ENCODE measurements at regions not wholly inside any gene's neighbourhood (a gene's known extent, or its start where the extent isn't known, plus 50 kb on each side); places are given as distances from the start of the nearest gene placed in this dataset.

- Mint-ChIP-seq H3K36me3 (ENCODE audit: insufficient read depth) (no peaks in the 10 kb centered on the region), H3K9me3 (ENCODE audit: low read depth) (peaks cover 12% of the 10 kb centered on the region), H3K4me3 (ENCODE audit: low read depth) (no peak overlapping the region), H3K27me3 (no peaks in the 10 kb centered on the region), H3K27ac (no peak overlapping the region), H3K4me1 (ENCODE audit: low read depth) (no peaks in the 10 kb centered on the region)
- no peak for TF ChIP-seq CTCF (IDR thresholded peaks at IDR 0.05; ENCODE audit: unreplicated experiment)
- DNase-seq (ENCODE audit: low spot score, unreplicated experiment): no peak
Observed at GRCh38 chr11:97982512-97982911, 1038.2 kb upstream of the CNTN5 start.

DNA sequence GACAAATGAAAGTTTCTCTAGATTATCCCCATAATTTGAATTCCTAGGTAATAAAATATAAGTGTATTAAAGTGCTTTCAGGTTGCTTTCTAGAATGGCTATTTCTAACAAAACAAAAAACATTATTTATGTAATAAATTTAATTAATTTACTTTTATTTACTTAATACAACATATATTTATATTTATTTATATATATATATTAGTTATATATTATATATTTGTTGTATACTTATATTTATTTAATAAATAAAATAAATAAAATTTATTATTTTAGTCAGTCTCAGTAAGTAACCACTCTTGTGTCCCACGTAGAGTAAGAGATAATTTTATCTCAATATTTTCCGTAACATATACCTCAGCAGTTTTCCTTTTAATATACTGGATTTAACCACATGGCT lies 1031.6 kb upstream of the CNTN5 start:
- Mint-ChIP-seq H3K4me3 (ENCODE audit: low read depth) (no peak overlapping the region), H3K27me3 (no peaks in the 10 kb centered on the region), H3K4me1 (ENCODE audit: low read depth) (peaks cover 8% of the 10 kb centered on the region), H3K27ac (no peak overlapping the region), H3K36me3 (ENCODE audit: insufficient read depth) (no peaks in the 10 kb centered on the region), H3K9me3 (ENCODE audit: low read depth) (no peaks in the 10 kb centered on the region)
- DNase-seq (ENCODE audit: low spot score, unreplicated experiment): no peak
- TF ChIP-seq CTCF (IDR thresholded peaks at IDR 0.05; ENCODE audit: unreplicated experiment): no peak

DNA sequence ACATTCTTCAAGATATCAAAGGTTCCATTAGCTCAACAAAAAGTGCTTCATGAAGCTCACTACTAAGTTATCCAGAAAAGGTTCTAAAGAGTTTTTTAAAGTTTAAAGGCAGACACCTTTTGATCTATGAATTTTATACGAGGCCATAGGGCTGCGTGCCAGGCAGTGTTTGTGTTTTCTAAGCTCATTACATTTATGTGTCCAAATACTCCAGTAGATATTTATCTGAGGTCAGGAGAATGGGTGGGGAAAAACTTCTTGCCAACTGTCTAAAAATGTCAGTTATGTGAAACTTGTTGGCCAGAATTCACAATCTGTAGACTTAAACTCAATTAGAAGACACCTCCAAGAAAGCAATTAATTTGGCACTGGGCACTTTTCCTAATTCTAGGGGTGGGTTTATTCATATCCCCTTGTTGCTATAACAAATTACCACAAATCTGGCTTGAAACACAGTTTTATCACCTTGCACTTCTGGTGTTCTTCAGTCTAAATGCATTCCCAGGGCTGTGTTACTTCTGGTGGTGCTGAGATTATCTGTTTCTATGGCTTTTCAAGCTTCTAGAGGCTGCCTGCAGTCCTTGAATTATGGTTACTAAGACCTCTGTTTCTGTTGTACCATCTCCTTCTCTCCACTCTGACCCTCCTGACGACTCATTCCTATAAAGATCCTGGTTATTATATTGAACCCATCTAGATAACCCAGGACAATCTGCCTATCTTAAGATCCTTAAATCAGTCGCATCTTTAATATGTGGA lies 1030.4 kb upstream of the CNTN5 start:
- Mint-ChIP-seq H3K9me3 (ENCODE audit: low read depth) (no peaks in the 10 kb centered on the region), H3K4me3 (ENCODE audit: low read depth) (no peak overlapping the region), H3K4me1 (ENCODE audit: low read depth) (peaks cover 8% of the 10 kb centered on the region), H3K36me3 (ENCODE audit: insufficient read depth) (no peaks in the 10 kb centered on the region), H3K27ac (no peak overlapping the region), H3K27me3 (no peaks in the 10 kb centered on the region)
- DNase-seq (ENCODE audit: low spot score, unreplicated experiment): no peak
- TF ChIP-seq CTCF (IDR thresholded peaks at IDR 0.05; ENCODE audit: unreplicated experiment): no peak

- H3K4me3 Mint-ChIP-seq (ENCODE audit: low read depth): no peak overlapping the region
- no peak for DNase-seq (ENCODE audit: low spot score, unreplicated experiment)
- no peaks in the 10 kb centered on the region for H3K9me3 Mint-ChIP-seq (ENCODE audit: low read depth)
- no peak overlapping the region for H3K27ac Mint-ChIP-seq
- H3K36me3 Mint-ChIP-seq (ENCODE audit: insufficient read depth): no peaks in the 10 kb centered on the region
- H3K4me1 Mint-ChIP-seq (ENCODE audit: low read depth): peaks cover 6% of the 10 kb centered on the region
- H3K27me3 Mint-ChIP-seq: no peaks in the 10 kb centered on the region
- no peak for TF ChIP-seq CTCF (IDR thresholded peaks at IDR 0.05; ENCODE audit: unreplicated experiment)
Observed at GRCh38 chr11:97993562-97993961, 1027.2 kb upstream of the CNTN5 start.

GRCh38 chr11:97995874-97996273 lies 1024.9 kb upstream of the CNTN5 start:
- no peak overlapping the region for H3K27ac Mint-ChIP-seq
- no peaks in the 10 kb centered on the region for H3K36me3 Mint-ChIP-seq (ENCODE audit: insufficient read depth)
- TF ChIP-seq CTCF (IDR thresholded peaks at IDR 0.05; ENCODE audit: unreplicated experiment): no peak
- H3K4me3 Mint-ChIP-seq (ENCODE audit: low read depth): no peak overlapping the region
- H3K9me3 Mint-ChIP-seq (ENCODE audit: low read depth): no peaks in the 10 kb centered on the region
- no peaks in the 10 kb centered on the region for H3K27me3 Mint-ChIP-seq
- H3K4me1 Mint-ChIP-seq (ENCODE audit: low read depth): no peaks in the 10 kb centered on the region
- DNase-seq (ENCODE audit: low spot score, unreplicated experiment): no peak

Data from progenitor cell of endocrine pancreas (in vitro differentiated cells).